ENCODE measurements at regions not wholly inside any gene's neighbourhood (a gene's known extent, or its start where the extent isn't known, plus 50 kb on each side); places are given as distances from the start of the nearest gene placed in this dataset.
"Not testable (repeated sequence)": the region's sequence is repeated elsewhere in the genome, so short reads cannot be mapped to it uniquely, and the experiment has no call there.

GRCh38 chr9:63450836-63451235, 1834.2 kb downstream of the FOXD4L5 start:
- H3K27ac Mint-ChIP-seq; H3K27me3 Mint-ChIP-seq (ENCODE audit: low read depth in 3 of 3); H3K36me3 ChIP-seq (replicated peaks in 1 of 2; ENCODE audit: control insufficient read depth in 1 of 2, insufficient read depth in 2 of 2, low read length in 2 of 2); H3K9ac ChIP-seq (ENCODE audit: insufficient read depth, low read length, poor library complexity, severe bottlenecking); H3K4me1 Mint-ChIP-seq; intact Hi-C loops (cut with micrococcal nuclease); H3K4me1 ChIP-seq (ENCODE audit: control insufficient read depth in 1 of 2, insufficient read depth in 2 of 2, low read length in 2 of 2); H3K4me3 ChIP-seq (replicated peaks in 1 of 3; ENCODE audit: low read depth in 2 of 3, low read length in 3 of 3); H3K79me2 ChIP-seq (ENCODE audit: insufficient read depth, low read length); DNase-seq; H2AFZ ChIP-seq (ENCODE audit: insufficient read depth, low read depth, low read length, poor library complexity, severe bottlenecking); H3K9me3 Mint-ChIP-seq; H3K27me3 ChIP-seq (ENCODE audit: control insufficient read depth in 2 of 2, insufficient read depth in 2 of 2, low read length in 2 of 2); H3K9me3 ChIP-seq (replicated peaks in 1 of 2; ENCODE audit: control insufficient read depth in 1 of 2, insufficient read depth in 1 of 2, low read length in 2 of 2); H4K20me1 ChIP-seq (ENCODE audit: insufficient read depth, low read length); H3K27ac ChIP-seq (ENCODE audit: low read depth in 1 of 2, low read length in 2 of 2); H3K4me2 ChIP-seq (replicated peaks; ENCODE audit: extremely low read depth, low read length, poor library complexity, severe bottlenecking); H3K36me3 Mint-ChIP-seq: not testable (repeated sequence)
- no CpG with 5 or more reads among the region's 46 CpGs for WGBS (ENCODE audit: insufficient coverage)
- peak overlapping the region in 1 of 2 donors; percentile 49 for H3K4me3 Mint-ChIP-seq

GRCh38 chr9:63425123-63425522, 1859.9 kb downstream of the FOXD4L5 start:
- H3K9me3 Mint-ChIP-seq; H3K36me3 ChIP-seq (replicated peaks in 1 of 2; ENCODE audit: control insufficient read depth in 1 of 2, insufficient read depth in 2 of 2, low read length in 2 of 2); H3K4me2 ChIP-seq (replicated peaks; ENCODE audit: extremely low read depth, low read length, poor library complexity, severe bottlenecking); H3K27me3 ChIP-seq (ENCODE audit: control insufficient read depth in 2 of 2, insufficient read depth in 2 of 2, low read length in 2 of 2); H3K27ac Mint-ChIP-seq; H3K79me2 ChIP-seq (ENCODE audit: insufficient read depth, low read length); H3K4me1 ChIP-seq (ENCODE audit: control insufficient read depth in 1 of 2, insufficient read depth in 2 of 2, low read length in 2 of 2); H3K4me3 ChIP-seq (replicated peaks in 1 of 3; ENCODE audit: low read depth in 2 of 3, low read length in 3 of 3); H3K27ac ChIP-seq (ENCODE audit: low read depth in 1 of 2, low read length in 2 of 2); H3K4me3 Mint-ChIP-seq; H3K9me3 ChIP-seq (replicated peaks in 1 of 2; ENCODE audit: control insufficient read depth in 1 of 2, insufficient read depth in 1 of 2, low read length in 2 of 2); H3K27me3 Mint-ChIP-seq (ENCODE audit: low read depth in 3 of 3); H4K20me1 ChIP-seq (ENCODE audit: insufficient read depth, low read length); H3K4me1 Mint-ChIP-seq; H2AFZ ChIP-seq (ENCODE audit: insufficient read depth, low read depth, low read length, poor library complexity, severe bottlenecking); H3K36me3 Mint-ChIP-seq; H3K9ac ChIP-seq (ENCODE audit: insufficient read depth, low read length, poor library complexity, severe bottlenecking); intact Hi-C loops (cut with micrococcal nuclease); DNase-seq: not testable (repeated sequence)
- WGBS (ENCODE audit: insufficient coverage): no CpG with 5 or more reads among the region's 3 CpGs

- H4K20me1 ChIP-seq (ENCODE audit: insufficient read depth, low read length); H3K36me3 ChIP-seq (replicated peaks in 1 of 2; ENCODE audit: control insufficient read depth in 1 of 2, insufficient read depth in 2 of 2, low read length in 2 of 2); H3K9ac ChIP-seq (ENCODE audit: insufficient read depth, low read length, poor library complexity, severe bottlenecking); H3K27ac ChIP-seq (ENCODE audit: low read depth in 1 of 2, low read length in 2 of 2); intact Hi-C loops (cut with micrococcal nuclease); H3K9me3 Mint-ChIP-seq; H3K27me3 Mint-ChIP-seq (ENCODE audit: low read depth in 3 of 3); DNase-seq; H3K4me2 ChIP-seq (replicated peaks; ENCODE audit: extremely low read depth, low read length, poor library complexity, severe bottlenecking); H3K79me2 ChIP-seq (ENCODE audit: insufficient read depth, low read length); H3K4me3 ChIP-seq (replicated peaks in 1 of 3; ENCODE audit: low read depth in 2 of 3, low read length in 3 of 3); H3K4me1 ChIP-seq (ENCODE audit: control insufficient read depth in 1 of 2, insufficient read depth in 2 of 2, low read length in 2 of 2); H3K27ac Mint-ChIP-seq; H2AFZ ChIP-seq (ENCODE audit: insufficient read depth, low read depth, low read length, poor library complexity, severe bottlenecking); H3K27me3 ChIP-seq (ENCODE audit: control insufficient read depth in 2 of 2, insufficient read depth in 2 of 2, low read length in 2 of 2); H3K36me3 Mint-ChIP-seq; H3K4me3 Mint-ChIP-seq; H3K4me1 Mint-ChIP-seq; H3K9me3 ChIP-seq (replicated peaks in 1 of 2; ENCODE audit: control insufficient read depth in 1 of 2, insufficient read depth in 1 of 2, low read length in 2 of 2): not testable (repeated sequence)
- no CpG with 5 or more reads among the region's 3 CpGs for WGBS (ENCODE audit: insufficient coverage)
These were observed 1894.1 kb downstream of the FOXD4L5 start for GRCh38 chr9:63390897-63391296.

GRCh38 chr9:63385479-63385878, 1899.5 kb downstream of the FOXD4L5 start:
- H3K4me1 Mint-ChIP-seq; H3K9ac ChIP-seq (ENCODE audit: insufficient read depth, low read length, poor library complexity, severe bottlenecking); H3K27me3 ChIP-seq (ENCODE audit: control insufficient read depth in 2 of 2, insufficient read depth in 2 of 2, low read length in 2 of 2); H4K20me1 ChIP-seq (ENCODE audit: insufficient read depth, low read length); H3K36me3 Mint-ChIP-seq; H3K36me3 ChIP-seq (replicated peaks in 1 of 2; ENCODE audit: control insufficient read depth in 1 of 2, insufficient read depth in 2 of 2, low read length in 2 of 2); intact Hi-C loops (cut with micrococcal nuclease); H3K9me3 Mint-ChIP-seq; H3K4me3 ChIP-seq (replicated peaks in 1 of 3; ENCODE audit: low read depth in 2 of 3, low read length in 3 of 3); H3K27ac ChIP-seq (ENCODE audit: low read depth in 1 of 2, low read length in 2 of 2); H3K27me3 Mint-ChIP-seq (ENCODE audit: low read depth in 3 of 3); H2AFZ ChIP-seq (ENCODE audit: insufficient read depth, low read depth, low read length, poor library complexity, severe bottlenecking); H3K27ac Mint-ChIP-seq; H3K4me1 ChIP-seq (ENCODE audit: control insufficient read depth in 1 of 2, insufficient read depth in 2 of 2, low read length in 2 of 2); H3K4me2 ChIP-seq (replicated peaks; ENCODE audit: extremely low read depth, low read length, poor library complexity, severe bottlenecking); H3K4me3 Mint-ChIP-seq; H3K9me3 ChIP-seq (replicated peaks in 1 of 2; ENCODE audit: control insufficient read depth in 1 of 2, insufficient read depth in 1 of 2, low read length in 2 of 2); H3K79me2 ChIP-seq (ENCODE audit: insufficient read depth, low read length); DNase-seq: not testable (repeated sequence)
- WGBS (ENCODE audit: insufficient coverage): 73% methylated on average over 3 of the region's 28 CpGs
